ENCODE measurements at regions not wholly inside any gene's neighbourhood (a gene's known extent, or its start where the extent isn't known, plus 50 kb on each side); places are given as distances from the start of the nearest gene placed in this dataset.

- no peak overlapping the region for H3K4me3 ChIP-seq (ENCODE audit: low read length)
- H3K27me3 ChIP-seq (ENCODE audit: control insufficient read depth, insufficient read depth, low read length), result no peaks in the 10 kb centered on the region
- H3K27ac ChIP-seq (ENCODE audit: low read depth, low read length), result no peak overlapping the region
- H3K9ac ChIP-seq (ENCODE audit: low read length), result no peak overlapping the region
- H3K36me3 ChIP-seq (ENCODE audit: control insufficient read depth, insufficient read depth, low read length), result no peaks in the 10 kb centered on the region
- H3K4me1 ChIP-seq (ENCODE audit: control insufficient read depth, insufficient read depth, low read length), result no peaks in the 10 kb centered on the region
These were observed 1526.1 kb downstream of the KCNT2 start for GRCh38 chr1:195082183-195082582.

- no peak overlapping the region for H3K4me3 ChIP-seq (ENCODE audit: low read length)
- H3K27me3 ChIP-seq (ENCODE audit: control insufficient read depth, insufficient read depth, low read length), result no peaks in the 10 kb centered on the region
- H3K27ac ChIP-seq (ENCODE audit: low read depth, low read length), result no peak overlapping the region
- H3K4me1 ChIP-seq (ENCODE audit: control insufficient read depth, insufficient read depth, low read length), result no peaks in the 10 kb centered on the region
- H3K36me3 ChIP-seq (ENCODE audit: control insufficient read depth, insufficient read depth, low read length), result no peaks in the 10 kb centered on the region
- H3K9ac ChIP-seq (ENCODE audit: low read length), result no peak overlapping the region
These were observed 1531.6 kb downstream of the KCNT2 start for GRCh38 chr1:195076682-195077081.

- Histone ChIP-seq H3K27ac (ENCODE audit: low read depth, low read length) (no peak overlapping the region), H3K27me3 (ENCODE audit: control insufficient read depth, insufficient read depth, low read length) (no peaks in the 10 kb centered on the region), H3K4me1 (ENCODE audit: control insufficient read depth, insufficient read depth, low read length) (no peaks in the 10 kb centered on the region), H3K4me3 (ENCODE audit: low read length) (no peak overlapping the region), H3K36me3 (ENCODE audit: control insufficient read depth, insufficient read depth, low read length) (no peaks in the 10 kb centered on the region), H3K9ac (ENCODE audit: low read length) (no peak overlapping the region)
These were observed 1532.3 kb downstream of the KCNT2 start for GRCh38 chr1:195075973-195076372.

GRCh38 chr1:195071461-195071860 is 1536.8 kb downstream of the KCNT2 start:
- no peaks in the 10 kb centered on the region for H3K27me3 ChIP-seq (ENCODE audit: control insufficient read depth, insufficient read depth, low read length)
- H3K4me3 ChIP-seq (ENCODE audit: low read length), result no peak overlapping the region
- H3K4me1 ChIP-seq (ENCODE audit: control insufficient read depth, insufficient read depth, low read length), result no peaks in the 10 kb centered on the region
- H3K36me3 ChIP-seq (ENCODE audit: control insufficient read depth, insufficient read depth, low read length), result no peaks in the 10 kb centered on the region
- no peak overlapping the region for H3K9ac ChIP-seq (ENCODE audit: low read length)
- no peak overlapping the region for H3K27ac ChIP-seq (ENCODE audit: low read depth, low read length)

- H3K4me3 ChIP-seq (ENCODE audit: low read length), result no peak overlapping the region
- H3K36me3 ChIP-seq (ENCODE audit: control insufficient read depth, insufficient read depth, low read length), result no peaks in the 10 kb centered on the region
These were observed 1542.8 kb downstream of the KCNT2 start for GRCh38 chr1:195065437-195065836.

GRCh38 chr1:195064358-195064757 is 1543.9 kb downstream of the KCNT2 start:
- H3K27ac ChIP-seq (ENCODE audit: low read depth, low read length), result no peak overlapping the region
- H3K9ac ChIP-seq (ENCODE audit: low read length), result no peak overlapping the region
- H3K4me1 ChIP-seq (ENCODE audit: control insufficient read depth, insufficient read depth, low read length), result no peaks in the 10 kb centered on the region
- no peaks in the 10 kb centered on the region for H3K27me3 ChIP-seq (ENCODE audit: control insufficient read depth, insufficient read depth, low read length)
- H3K4me3 ChIP-seq (ENCODE audit: low read length), result no peak overlapping the region
- H3K36me3 ChIP-seq (ENCODE audit: control insufficient read depth, insufficient read depth, low read length), result no peaks in the 10 kb centered on the region

More at GRCh38 chr1:195065437-195065836, 1542.8 kb downstream of the KCNT2 start:
- H3K4me1 ChIP-seq (ENCODE audit: control insufficient read depth, insufficient read depth, low read length), result no peaks in the 10 kb centered on the region
- H3K27ac ChIP-seq (ENCODE audit: low read depth, low read length), result no peak overlapping the region
- H3K9ac ChIP-seq (ENCODE audit: low read length), result no peak overlapping the region
- H3K27me3 ChIP-seq (ENCODE audit: control insufficient read depth, insufficient read depth, low read length), result no peaks in the 10 kb centered on the region

GRCh38 chr1:195054217-195054687 is 1554.0 kb downstream of the KCNT2 start:
- no peaks in the 10 kb centered on the region for H3K27me3 ChIP-seq (ENCODE audit: control insufficient read depth, insufficient read depth, low read length)
- no peak overlapping the region for H3K27ac ChIP-seq (ENCODE audit: low read depth, low read length)
- H3K36me3 ChIP-seq (ENCODE audit: control insufficient read depth, insufficient read depth, low read length), result no peaks in the 10 kb centered on the region
- H3K9ac ChIP-seq (ENCODE audit: low read length), result no peak overlapping the region
- H3K4me3 ChIP-seq (ENCODE audit: low read length), result no peak overlapping the region
- H3K4me1 ChIP-seq (ENCODE audit: control insufficient read depth, insufficient read depth, low read length), result no peaks in the 10 kb centered on the region

- Histone ChIP-seq H3K36me3 (ENCODE audit: control insufficient read depth, insufficient read depth, low read length) (no peaks in the 10 kb centered on the region), H3K4me1 (ENCODE audit: control insufficient read depth, insufficient read depth, low read length) (no peaks in the 10 kb centered on the region), H3K9ac (ENCODE audit: low read length) (no peak overlapping the region), H3K27ac (ENCODE audit: low read depth, low read length) (no peak overlapping the region), H3K4me3 (ENCODE audit: low read length) (no peak overlapping the region), H3K27me3 (ENCODE audit: control insufficient read depth, insufficient read depth, low read length) (no peaks in the 10 kb centered on the region)
These were observed 1554.8 kb downstream of the KCNT2 start for GRCh38 chr1:195053478-195053877.

- Histone ChIP-seq H3K27ac (ENCODE audit: low read depth, low read length) (no peak overlapping the region), H3K9ac (ENCODE audit: low read length) (no peak overlapping the region), H3K27me3 (ENCODE audit: control insufficient read depth, insufficient read depth, low read length) (no peaks in the 10 kb centered on the region), H3K4me1 (ENCODE audit: control insufficient read depth, insufficient read depth, low read length) (no peaks in the 10 kb centered on the region), H3K4me3 (ENCODE audit: low read length) (no peak overlapping the region), H3K36me3 (ENCODE audit: control insufficient read depth, insufficient read depth, low read length) (no peaks in the 10 kb centered on the region)
These were observed 1560.5 kb downstream of the KCNT2 start for GRCh38 chr1:195047772-195048171.

- H3K4me3 ChIP-seq (ENCODE audit: low read length), result no peak overlapping the region
- H3K36me3 ChIP-seq (ENCODE audit: control insufficient read depth, insufficient read depth, low read length), result no peaks in the 10 kb centered on the region
- H3K27ac ChIP-seq (ENCODE audit: low read depth, low read length), result no peak overlapping the region
- no peaks in the 10 kb centered on the region for H3K27me3 ChIP-seq (ENCODE audit: control insufficient read depth, insufficient read depth, low read length)
- no peaks in the 10 kb centered on the region for H3K4me1 ChIP-seq (ENCODE audit: control insufficient read depth, insufficient read depth, low read length)
- H3K9ac ChIP-seq (ENCODE audit: low read length), result no peak overlapping the region
These were observed 1563.2 kb downstream of the KCNT2 start for GRCh38 chr1:195045072-195045471.

GRCh38 chr1:195030793-195031192 is 1577.4 kb downstream of the KCNT2 start:
- H3K36me3 ChIP-seq (ENCODE audit: control insufficient read depth, insufficient read depth, low read length), result no peaks in the 10 kb centered on the region
- no peak overlapping the region for H3K27ac ChIP-seq (ENCODE audit: low read depth, low read length)
- H3K4me3 ChIP-seq (ENCODE audit: low read length), result no peak overlapping the region
- H3K27me3 ChIP-seq (ENCODE audit: control insufficient read depth, insufficient read depth, low read length), result no peaks in the 10 kb centered on the region
- no peak overlapping the region for H3K9ac ChIP-seq (ENCODE audit: low read length)
- no peaks in the 10 kb centered on the region for H3K4me1 ChIP-seq (ENCODE audit: control insufficient read depth, insufficient read depth, low read length)

- no peak overlapping the region for H3K27ac ChIP-seq (ENCODE audit: low read depth, low read length)
- no peak overlapping the region for H3K9ac ChIP-seq (ENCODE audit: low read length)
- no peaks in the 10 kb centered on the region for H3K4me1 ChIP-seq (ENCODE audit: control insufficient read depth, insufficient read depth, low read length)
- no peaks in the 10 kb centered on the region for H3K36me3 ChIP-seq (ENCODE audit: control insufficient read depth, insufficient read depth, low read length)
- no peak overlapping the region for H3K4me3 ChIP-seq (ENCODE audit: low read length)
- H3K27me3 ChIP-seq (ENCODE audit: control insufficient read depth, insufficient read depth, low read length), result no peaks in the 10 kb centered on the region
These were observed 1581.4 kb downstream of the KCNT2 start for GRCh38 chr1:195026792-195027191.

GRCh38 chr1:195019385-195019784 is 1588.9 kb downstream of the KCNT2 start:
- no peaks in the 10 kb centered on the region for H3K27me3 ChIP-seq (ENCODE audit: control insufficient read depth, insufficient read depth, low read length)
- no peaks in the 10 kb centered on the region for H3K36me3 ChIP-seq (ENCODE audit: control insufficient read depth, insufficient read depth, low read length)
- no peaks in the 10 kb centered on the region for H3K4me1 ChIP-seq (ENCODE audit: control insufficient read depth, insufficient read depth, low read length)
- H3K27ac ChIP-seq (ENCODE audit: low read depth, low read length), result no peak overlapping the region
- no peak overlapping the region for H3K9ac ChIP-seq (ENCODE audit: low read length)
- no peak overlapping the region for H3K4me3 ChIP-seq (ENCODE audit: low read length)
